NK-92 (cell line): ENCODE measurements at regions not wholly inside any gene's neighbourhood (a gene's known extent, or its start where the extent isn't known, plus 50 kb on each side); places are given as distances from the start of the nearest gene placed in this dataset.

Experiments used
- DNase-seq: peaks from one replicate; lab custom pipeline; 2025; ENCODE audit not compliant: unreplicated experiment; lab: John Stamatoyannopoulos, UW

DNA sequence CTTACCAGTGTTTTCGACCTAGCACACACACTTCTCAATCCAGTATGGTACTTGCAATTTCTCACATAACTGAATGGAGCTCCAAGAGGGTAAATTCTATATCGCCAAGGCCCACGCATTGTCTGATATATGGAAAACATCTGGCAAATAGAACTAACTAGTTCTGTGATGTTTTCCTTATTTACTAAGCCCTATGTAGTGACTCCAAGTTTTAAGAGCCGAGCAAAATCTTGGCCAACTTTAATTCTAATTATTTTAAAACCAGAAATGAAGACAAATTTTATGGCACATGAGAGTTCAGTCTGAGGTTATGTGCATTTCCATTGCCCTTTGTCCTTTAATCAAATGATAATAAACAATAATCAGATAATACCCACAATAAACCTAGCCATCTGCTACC lies 1119.7 kb upstream of the CNTNAP5 start:
- DNase-seq: no peak

DNA sequence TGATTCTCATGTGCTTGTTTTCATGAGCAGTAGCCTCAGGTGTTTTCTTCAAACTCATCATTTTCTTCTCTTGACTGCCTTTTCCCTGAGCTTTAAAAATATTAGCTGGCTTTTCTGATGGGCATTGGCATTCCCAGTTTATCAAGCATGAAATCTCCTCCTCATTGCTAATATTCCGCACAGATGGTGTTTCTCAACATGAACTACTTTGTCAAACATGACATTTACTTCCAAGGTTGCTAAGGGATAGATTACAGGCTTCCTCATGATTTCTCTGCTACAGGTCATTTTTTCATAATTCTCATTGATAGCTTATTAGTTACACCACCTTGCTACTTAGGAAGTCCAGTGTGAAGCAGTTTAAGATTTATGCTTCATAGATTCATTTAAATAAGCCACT lies 1116.9 kb upstream of the CNTNAP5 start:
- no peak for DNase-seq

DNA sequence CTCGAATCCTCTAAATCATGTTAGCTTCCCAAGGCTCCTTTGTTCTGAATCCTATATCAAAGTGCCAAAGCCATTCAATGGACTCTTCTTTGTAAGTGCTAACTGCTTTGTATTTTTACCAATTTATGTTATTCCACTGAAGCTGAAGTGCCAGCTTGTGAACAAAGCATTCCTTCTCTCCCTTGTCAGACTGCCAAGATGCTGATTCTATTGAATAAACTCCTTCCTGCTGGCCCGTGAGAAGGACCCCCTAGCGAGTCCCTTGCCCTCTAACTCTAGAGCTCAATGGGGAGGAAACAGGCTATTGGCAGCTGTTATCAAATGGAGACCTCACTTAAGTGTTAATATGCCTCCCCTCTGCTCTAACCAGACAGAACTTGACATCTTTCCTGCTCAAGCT lies 1097.9 kb upstream of the CNTNAP5 start:
- no peak for DNase-seq

DNA sequence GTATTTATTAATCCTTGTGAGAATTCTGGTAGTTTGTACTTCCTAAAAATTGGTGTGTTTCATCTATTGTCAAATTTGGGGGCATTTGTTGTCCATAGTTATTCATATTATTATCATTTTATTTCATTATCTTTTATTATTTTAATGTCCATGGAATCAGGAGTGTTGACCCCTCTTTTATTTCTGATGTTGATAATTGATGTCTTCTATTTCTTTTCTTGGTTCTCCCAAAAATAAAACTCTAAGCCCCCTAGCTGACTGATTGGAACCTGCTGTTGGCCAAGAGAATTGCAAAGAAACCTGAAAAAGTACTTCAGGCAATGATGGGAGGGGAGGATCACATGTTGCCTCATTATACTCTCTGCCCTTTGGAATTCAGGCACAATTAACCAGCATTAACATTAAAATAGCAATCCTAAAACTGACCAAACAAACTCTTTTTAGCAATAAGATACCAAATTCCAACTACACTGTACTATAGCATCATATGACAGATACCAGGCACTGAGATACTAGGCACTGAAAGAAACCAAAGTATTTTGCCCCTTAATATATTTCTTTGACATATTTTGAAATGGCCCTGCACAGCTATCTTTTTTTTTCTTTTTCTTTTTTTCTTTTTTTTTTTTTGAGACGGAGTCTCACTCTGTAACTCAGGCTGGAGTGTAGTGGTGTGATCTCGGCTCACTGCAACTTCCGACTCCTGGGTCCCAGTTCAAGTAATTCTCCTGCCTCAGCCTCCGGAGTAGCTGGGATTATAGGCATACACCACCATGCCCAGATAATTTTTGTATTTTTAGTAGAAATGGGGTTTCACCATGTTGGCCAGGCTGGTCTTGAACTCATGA lies 1097.2 kb upstream of the CNTNAP5 start:
- no peak for DNase-seq

DNA sequence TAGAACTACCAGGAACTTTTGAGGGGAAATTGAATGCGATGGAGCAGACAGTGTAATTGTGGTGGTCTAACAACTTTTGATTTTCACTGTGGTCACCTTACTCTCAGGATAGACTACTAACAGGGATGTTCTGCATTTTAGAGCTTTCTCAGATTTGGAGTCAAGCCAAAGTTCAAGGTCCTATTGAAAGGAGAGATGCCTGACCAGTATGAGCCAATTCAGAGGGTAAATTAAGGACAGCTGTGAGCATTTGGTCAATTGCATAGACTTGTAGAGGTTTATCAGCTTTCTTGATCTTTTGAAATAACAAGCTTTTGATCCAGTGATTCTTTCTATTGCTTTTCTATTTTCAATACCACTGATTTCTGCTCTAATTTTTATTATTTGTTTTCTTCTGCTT lies 1095.7 kb upstream of the CNTNAP5 start:
- DNase-seq: no peak

DNA sequence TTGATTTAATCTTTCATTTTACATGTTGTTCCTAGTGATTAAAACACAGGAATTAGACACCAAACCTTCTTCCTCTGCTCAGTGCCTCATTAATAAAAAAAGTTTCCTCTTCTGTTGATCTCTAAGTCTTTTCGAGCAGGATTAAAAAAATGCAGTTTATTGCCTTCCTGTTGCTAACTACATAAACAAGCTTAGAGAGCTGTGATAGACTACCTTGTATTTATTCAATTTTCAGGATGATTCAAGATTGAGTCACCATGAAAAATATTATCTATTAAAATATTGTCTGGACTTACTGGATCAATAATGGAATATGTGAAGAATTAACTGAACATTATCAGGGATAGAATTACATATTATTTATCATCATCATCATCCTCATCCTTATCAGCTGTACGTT lies 1089.6 kb upstream of the CNTNAP5 start:
- DNase-seq: no peak

DNA sequence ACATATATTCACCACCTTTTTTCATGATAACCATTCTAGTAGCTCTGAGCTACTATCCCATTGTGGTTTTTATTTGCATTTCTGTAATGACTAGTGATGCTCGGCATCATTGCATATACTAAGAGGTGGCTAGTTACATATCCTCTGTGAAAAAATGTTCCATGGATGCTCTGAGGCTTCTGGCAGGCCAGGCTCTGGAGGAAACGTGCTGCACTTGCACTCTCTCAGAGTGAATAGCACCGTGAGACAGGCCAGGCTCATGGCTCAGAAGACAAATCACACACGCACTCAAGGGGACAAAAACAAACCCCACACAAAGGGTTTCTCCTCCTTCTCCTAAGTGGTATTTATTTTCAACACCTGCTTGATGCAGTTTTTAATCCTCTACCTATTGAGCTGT lies 1085.3 kb upstream of the CNTNAP5 start:
- no peak for DNase-seq

DNA sequence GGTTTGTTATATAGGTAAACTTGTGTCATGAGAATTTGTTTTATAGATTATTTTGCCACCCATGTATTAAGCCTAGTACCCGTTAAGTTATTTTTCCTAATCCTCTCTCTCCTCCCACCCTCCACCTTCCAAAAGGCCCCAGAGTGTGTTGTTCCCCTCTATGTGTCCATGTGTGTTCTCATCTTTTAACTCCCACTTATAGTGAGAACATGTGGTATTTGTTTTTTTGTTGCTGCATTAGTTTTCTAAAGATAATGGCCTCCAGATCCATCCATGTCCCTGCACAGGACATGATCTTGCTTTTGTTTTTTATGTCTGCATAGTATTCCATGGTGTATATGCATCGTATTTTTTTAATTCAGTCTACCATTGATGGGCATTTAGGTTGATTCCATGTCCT lies 1075.6 kb upstream of the CNTNAP5 start:
- no peak for DNase-seq

DNA sequence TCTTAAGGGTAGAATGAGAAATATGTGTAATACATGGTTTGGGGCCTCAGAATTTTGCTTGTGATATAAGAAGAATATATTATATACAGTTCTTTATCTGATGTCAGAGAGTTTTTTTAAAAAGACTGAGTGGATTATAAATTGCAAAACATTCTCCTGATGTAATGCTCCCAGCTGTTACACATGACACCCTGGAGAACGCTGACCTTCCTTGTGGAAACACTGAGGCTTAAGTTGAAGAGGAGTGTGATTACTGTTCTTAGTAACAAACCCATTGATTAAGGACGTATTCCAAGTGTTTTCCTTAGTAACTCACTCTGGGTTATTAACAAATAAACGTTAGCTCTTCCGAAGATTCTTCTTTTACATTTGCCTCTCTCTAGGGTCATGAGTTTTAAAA lies 1069.3 kb upstream of the CNTNAP5 start:
- no peak for DNase-seq

DNA sequence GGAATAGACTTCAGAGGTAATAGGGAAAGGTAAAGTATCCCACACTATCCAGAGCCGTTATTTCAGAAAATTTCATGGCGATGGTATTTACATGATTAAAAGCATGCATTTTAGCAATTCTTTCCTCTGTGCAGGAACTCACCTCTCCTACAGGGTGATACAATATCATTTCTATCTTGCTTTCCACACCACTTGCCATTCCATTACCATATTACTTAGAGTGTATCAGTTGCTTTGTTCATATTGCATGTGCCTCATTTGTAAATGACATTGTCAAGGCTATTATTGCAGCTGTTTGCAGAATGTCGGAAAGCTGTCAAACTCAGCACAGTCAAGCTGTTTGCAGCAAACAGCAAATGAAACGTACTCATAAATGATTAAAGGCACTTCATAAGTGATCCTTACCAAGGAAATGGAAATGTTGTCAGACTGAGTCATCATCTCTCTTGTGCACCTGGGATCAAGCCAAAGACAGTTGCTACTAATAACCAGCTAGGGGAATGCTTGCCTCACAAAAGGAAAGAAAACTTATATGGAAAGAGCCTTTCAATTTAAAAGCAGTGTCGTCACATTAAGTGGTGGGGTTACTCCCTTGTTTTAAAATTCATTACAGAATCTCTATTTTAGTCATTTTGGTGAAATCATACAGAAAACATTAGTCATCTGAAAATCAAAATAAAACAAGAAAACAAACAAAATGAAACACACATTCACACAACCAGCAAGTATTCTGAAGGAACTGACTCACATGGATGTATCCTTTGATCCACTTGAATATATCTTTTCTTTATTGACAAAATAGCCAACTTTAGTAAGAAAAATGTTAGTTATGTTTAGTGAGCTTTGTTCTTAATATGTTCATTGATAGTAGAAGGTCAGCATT lies 1064.1 kb upstream of the CNTNAP5 start:
- no peak for DNase-seq

DNA sequence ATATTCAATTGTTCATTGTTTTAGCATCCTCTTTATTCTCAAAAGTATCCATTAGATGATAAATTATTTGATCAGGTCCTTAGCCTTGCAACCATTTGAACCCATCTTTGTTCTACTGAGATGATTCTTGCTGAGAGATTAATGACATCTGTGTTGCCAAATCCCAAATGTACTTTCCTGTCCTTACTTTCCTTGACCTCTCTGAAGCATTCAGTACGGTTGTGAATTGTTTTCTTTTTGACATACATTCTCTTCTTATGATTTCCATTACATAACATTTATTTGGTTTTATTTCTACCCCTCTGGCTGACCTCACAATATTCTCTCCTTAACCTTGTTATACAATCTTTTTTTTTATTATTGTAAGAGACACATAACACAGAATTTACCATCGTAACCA lies 1058.6 kb upstream of the CNTNAP5 start:
- DNase-seq: no peak

DNA sequence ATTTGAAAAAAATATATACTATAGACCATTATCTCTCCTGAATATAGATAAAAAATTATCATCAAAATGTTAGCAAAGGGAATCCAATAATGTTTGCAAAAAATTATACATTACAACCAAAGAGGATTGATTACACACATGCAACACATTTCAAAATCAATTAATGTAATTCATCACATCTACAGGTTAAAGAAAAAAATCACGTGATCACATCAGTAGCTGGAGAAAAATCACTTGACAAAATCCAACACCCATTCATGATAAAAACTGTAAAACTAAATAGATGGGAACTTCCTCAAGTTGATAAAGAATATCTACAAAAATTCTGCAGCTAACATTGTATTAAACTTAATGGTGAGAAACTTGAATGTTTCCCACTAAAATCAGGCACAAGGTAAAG lies 1047.5 kb upstream of the CNTNAP5 start:
- no peak for DNase-seq

DNA sequence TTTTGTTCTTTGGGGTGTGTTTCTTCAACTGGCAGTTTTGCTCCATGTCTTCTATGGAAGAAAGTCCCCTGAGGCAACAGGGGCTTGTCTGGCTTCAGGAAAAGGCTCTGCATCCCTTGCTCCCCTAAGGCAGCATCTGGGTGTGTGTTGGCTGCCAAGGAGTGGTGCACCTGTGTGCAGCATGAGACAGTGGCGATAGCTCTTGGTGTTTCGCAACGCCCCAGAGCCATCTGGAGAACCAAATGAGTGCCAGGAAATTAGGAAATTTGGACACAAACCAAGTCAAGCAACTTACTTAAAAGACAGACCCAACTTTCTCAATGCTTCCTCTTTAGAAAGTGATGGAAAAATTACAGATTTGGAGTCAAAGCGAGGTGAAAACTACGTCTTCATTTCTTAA lies 1044.4 kb upstream of the CNTNAP5 start:
- DNase-seq: no peak

DNA sequence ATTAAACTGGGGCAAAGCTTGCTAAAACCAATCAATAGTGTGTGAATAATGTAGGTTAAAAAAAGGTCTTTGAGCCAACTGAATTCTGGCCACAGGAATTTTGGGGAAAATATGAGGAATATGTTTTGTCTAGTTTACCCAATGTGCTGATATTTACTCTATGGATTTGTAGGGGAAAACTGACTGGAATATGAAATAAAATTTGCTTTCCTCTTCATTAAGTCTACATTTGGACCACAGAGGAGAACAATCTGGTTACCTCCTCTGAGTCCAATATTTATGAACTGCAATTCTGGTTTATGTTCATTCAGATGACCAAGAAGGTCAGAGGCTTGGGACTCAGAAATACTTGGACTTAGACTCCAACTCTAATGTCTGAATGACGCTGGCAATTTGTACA lies 1042.2 kb upstream of the CNTNAP5 start:
- DNase-seq: no peak

DNA sequence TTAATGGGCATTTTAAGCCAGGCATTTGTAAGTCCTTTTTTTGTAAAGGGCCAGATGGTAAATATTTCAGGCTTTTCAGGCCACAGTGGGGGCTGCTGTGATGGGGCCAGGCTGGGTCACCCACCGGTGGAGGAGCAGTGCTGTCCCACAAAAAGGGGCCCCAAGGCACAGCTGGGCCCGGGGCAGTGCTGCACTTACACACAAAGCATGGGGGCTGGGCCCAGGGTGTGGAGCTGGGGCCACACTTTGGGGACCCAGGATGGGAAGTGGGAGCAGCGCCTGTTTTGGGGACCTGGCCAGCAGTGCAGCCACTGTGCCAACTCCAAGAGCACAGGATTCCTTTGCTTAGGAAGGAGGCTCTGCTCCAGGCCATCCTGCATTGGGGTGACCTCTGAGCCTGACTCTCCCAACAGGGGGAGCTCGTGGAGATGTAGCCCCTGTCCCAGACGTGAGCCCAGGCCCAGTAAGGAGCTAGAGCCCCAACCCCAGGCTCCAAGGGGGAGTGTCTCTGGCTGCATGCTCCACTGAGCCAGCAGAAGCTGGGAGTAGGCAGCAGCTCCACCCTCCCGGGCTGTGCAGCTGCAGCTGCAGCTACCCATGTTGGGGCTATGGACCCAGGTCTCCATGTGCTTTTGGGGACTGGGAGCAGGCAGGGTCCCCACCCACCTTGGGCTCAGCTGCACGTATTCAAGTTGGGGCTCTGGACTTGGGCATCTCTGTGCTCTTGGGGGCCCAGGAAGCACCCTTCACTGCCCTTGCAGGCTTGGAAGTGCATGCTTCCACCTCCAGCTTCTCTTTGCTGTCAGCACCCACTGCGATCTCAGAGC lies 1036.5 kb upstream of the CNTNAP5 start:
- DNase-seq: no peak

DNA sequence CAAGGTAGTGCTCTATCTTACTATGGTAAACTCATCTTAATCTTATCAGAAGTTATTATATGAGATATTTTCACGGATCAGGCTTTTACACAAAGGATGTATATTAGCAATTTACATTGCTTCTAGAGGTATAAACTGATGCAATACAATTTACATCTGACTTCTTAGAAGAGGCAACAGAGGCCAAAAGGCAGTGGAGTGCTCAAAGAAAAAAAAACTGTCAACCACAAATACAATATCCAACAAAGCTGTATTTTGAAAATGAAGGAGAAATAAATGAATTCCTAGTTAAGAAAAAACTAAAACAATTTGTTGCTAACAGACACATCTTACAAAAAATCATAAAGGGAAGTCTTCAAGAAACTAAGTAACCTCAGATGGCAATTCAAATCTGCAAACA lies 1031.5 kb upstream of the CNTNAP5 start:
- no peak for DNase-seq

DNA sequence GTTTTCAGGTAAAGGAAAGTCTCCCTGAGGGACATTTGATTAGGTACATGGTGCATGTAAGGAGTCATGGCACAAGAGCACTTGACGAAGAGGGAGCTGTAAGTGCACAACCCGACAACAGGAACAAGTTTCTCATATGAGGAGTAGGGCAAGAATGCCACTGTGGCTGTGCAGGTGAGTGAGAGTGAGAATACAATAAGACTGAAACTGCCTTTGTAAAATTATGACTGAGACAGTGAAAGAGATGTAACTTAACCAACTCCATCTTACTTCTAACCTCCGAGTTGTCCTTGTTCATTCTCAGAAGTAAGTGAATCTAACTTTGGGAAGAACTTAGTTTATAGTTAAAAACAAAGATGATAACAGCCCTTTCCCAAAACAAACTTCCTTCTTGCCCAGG lies 1025.8 kb upstream of the CNTNAP5 start:
- no peak for DNase-seq

DNA sequence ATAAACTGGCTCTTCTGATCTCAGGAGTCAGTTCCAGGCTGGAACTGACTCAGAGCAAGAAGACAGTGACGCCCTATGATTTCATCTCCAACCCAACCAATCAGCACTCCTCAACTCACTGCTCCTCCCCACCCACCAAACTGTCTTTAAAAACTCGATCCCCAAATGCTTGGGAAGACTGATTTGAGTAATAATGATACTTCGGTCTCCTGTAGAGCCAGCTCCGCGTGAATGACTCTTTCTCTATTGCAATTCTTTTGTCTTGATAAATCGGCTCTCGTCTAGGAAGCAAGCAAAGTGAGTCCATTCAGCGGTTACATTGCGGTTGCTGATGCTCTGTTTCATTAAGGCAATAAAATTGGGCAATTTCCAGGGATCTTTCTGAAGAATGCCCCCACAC lies 1025.3 kb upstream of the CNTNAP5 start:
- no peak for DNase-seq

DNA sequence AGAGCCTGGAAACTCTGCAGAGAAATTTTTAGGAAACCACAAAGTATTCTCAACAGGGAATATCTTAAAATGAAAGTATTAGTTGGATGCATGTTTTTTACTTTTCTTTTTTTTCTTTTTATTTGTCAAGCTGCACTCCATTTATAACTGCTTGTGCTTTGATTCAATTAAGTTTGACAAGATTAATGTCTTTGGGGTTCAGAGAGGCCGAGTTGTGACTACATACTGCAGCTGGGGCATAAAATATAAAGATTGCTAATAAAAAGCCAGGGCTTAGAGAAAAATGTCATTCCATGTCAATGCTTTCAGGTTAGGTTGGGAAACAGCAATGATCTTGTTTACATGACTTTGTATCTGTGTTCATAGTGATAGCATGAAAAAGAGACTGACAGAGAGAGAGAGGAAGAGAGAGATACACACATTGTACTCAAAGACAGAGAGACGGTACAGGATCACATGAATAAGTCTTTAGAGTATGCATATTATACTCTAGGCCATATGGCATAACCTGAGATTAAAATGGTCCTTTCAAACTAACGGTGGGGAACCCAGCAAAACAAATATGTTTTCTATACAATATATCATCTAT lies 1022.3 kb upstream of the CNTNAP5 start:
- DNase-seq: no peak

DNA sequence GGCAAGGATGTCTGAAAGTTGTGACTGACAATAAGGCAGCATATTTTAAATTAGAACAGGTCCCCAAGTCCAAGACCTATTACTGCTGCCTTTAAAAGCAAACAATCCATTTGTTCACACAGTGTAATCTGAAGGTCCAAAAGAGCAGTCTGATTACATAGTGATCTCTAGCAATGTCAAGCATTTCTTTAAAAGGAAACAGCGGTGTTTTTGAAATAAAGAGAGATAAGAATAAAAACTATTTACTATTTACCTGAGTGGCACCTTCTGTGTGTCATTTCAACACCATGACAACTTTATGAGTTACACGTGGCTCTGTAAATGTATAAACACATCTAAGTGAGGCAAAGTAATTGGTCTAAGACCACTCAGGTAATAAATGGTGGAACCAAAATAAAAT lies 1009.9 kb upstream of the CNTNAP5 start:
- no peak for DNase-seq

DNA sequence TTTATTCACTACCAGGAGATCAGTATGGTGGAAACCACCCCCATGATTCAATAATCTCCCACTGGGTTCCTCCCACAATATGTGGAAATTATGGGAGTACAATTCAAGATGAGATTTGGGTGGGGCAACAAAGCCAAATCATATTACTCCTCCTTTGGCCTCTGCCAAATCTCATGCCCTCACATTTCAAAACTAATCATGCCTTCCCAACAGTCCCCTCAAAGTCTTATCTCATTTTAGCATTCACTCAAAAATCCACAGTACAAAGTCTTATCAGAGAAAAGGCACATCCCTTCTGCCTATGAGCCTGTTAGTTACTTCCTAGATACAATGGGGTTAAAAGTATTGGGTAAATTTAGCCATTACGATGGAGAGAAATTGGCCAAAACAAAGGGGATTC lies 989.5 kb upstream of the CNTNAP5 start:
- DNase-seq: no peak
